Liver (tissue), 8 donors: ENCODE measurements at regions not wholly inside any gene's neighbourhood (a gene's known extent, or its start where the extent isn't known, plus 50 kb on each side); places are given as distances from the start of the nearest gene placed in this dataset.

Experiments
- DNase-seq: peaks from one replicate; pipeline ENCODE4 v3.0.0-alpha.2; 2017; ENCODE audit warnings: low spot score
- H3K27ac ChIP-seq, 2 donors: one replicate each; pipeline ENCODE4 v1.7.0; 2013; ENCODE audit warnings: inconsistent platforms in 2 of 2, low read length in 2 of 2, control low read depth in 1 of 2, low read depth in 1 of 2, mild to moderate bottlenecking in 1 of 2
- H3K27me3 ChIP-seq, 4 donors: one replicate each; pipeline versions ENCODE4 v1.6.1 to v1.7.0; 2013; ENCODE audit warnings: low read length in 3 of 4, inconsistent platforms in 1 of 4, mild to moderate bottlenecking in 1 of 4, moderate library complexity in 1 of 4; ENCODE audit not compliant: control insufficient read depth in 4 of 4, insufficient read depth in 4 of 4
- H3K36me3 ChIP-seq, 4 donors: one replicate each; pipeline versions ENCODE4 v1.6.1 to v1.7.0; 2013; ENCODE audit warnings: low read length in 3 of 4, mild to moderate bottlenecking in 3 of 4, low read depth in 1 of 4, moderate library complexity in 1 of 4; ENCODE audit not compliant: control insufficient read depth in 4 of 4, insufficient read depth in 3 of 4
- H3K4me1 ChIP-seq, 4 donors: one replicate each; pipeline versions ENCODE4 v1.6.1 to v1.7.0; 2013; ENCODE audit warnings: low read length in 3 of 4, mild to moderate bottlenecking in 3 of 4, moderate library complexity in 1 of 4; ENCODE audit not compliant: control insufficient read depth in 4 of 4, insufficient read depth in 4 of 4
- H3K4me3 ChIP-seq, 3 donors: one replicate each; pipeline versions ENCODE4 v1.6.1 to v1.7.0; 2013; ENCODE audit warnings: low read length in 3 of 3, control low read depth in 1 of 3, low read depth in 1 of 3, mild to moderate bottlenecking in 1 of 3
- H3K9ac ChIP-seq, 2 donors: one replicate each; pipeline ENCODE4 v1.7.0; 2013; ENCODE audit warnings: low read length in 2 of 2, mild to moderate bottlenecking in 2 of 2, moderate library complexity in 2 of 2, control low read depth in 1 of 2, low read depth in 1 of 2
- H3K9me3 ChIP-seq, 4 donors: one replicate each; pipeline versions ENCODE4 v1.6.1 to v1.7.0; 2013; ENCODE audit warnings: low read length in 3 of 4; ENCODE audit not compliant: control insufficient read depth in 4 of 4
- ATF3 ChIP-seq: IDR thresholded peaks from 2 replicates; pipeline ENCODE4 v1.6.1; 2016; ENCODE audit warnings: antibody characterized with exemption
- CTCF ChIP-seq: fragments of 150-350 bp; IDR thresholded peaks from 2 replicates; pipeline ENCODE4 v1.5.1; 2017; ENCODE audit warnings: improper control_type of control experiment, low read depth, low read length; ENCODE audit not compliant: missing input control
- EGR1 ChIP-seq, 2 donors: IDR thresholded peaks; 2 replicates each; pipeline ENCODE4 v1.6.1; 2016 to 2018; ENCODE audit warnings: antibody characterized with exemption in 2 of 2, low read depth in 2 of 2
- FOXA1 ChIP-seq: IDR thresholded peaks from 2 replicates; pipeline ENCODE4 v1.6.1; 2016; ENCODE audit warnings: antibody characterized with exemption
- FOXA2 ChIP-seq: IDR thresholded peaks from 2 replicates; pipeline ENCODE4 v1.6.1; 2016; ENCODE audit warnings: antibody characterized with exemption
- GABPA ChIP-seq, 2 donors: IDR thresholded peaks in 1 of 2; conservative IDR thresholded peaks in 1 of 2; 2 replicates each; pipeline ENCODE4 v1.6.1; 2016; ENCODE audit warnings: antibody characterized with exemption in 2 of 2, mild to moderate bottlenecking in 1 of 2, moderate library complexity in 1 of 2
- HNF4A ChIP-seq, 2 donors: conservative IDR thresholded peaks; 2 replicates each; pipeline ENCODE4 v1.6.1; 2016; ENCODE audit warnings: antibody characterized with exemption in 2 of 2, mild to moderate bottlenecking in 2 of 2
- HNF4G ChIP-seq: IDR thresholded peaks from 2 replicates; pipeline ENCODE4 v1.6.1; 2016; ENCODE audit warnings: antibody characterized with exemption
- JUND ChIP-seq, 2 donors: IDR thresholded peaks; 2 replicates each; pipeline ENCODE4 v1.6.1; 2016; ENCODE audit warnings: antibody characterized with exemption in 2 of 2
- MAX ChIP-seq: IDR thresholded peaks from 2 replicates; pipeline ENCODE4 v1.6.1; 2016; ENCODE audit warnings: antibody characterized with exemption
- NR2F2 ChIP-seq: IDR thresholded peaks from 2 replicates; pipeline ENCODE4 v1.6.1; 2016; ENCODE audit warnings: antibody characterized with exemption
- RAD21 ChIP-seq, 2 donors: IDR thresholded peaks; 2 replicates each; pipeline ENCODE4 v1.6.1; 2016; ENCODE audit warnings: antibody characterized with exemption in 2 of 2, mild to moderate bottlenecking in 2 of 2
- REST ChIP-seq: IDR thresholded peaks from 2 replicates; pipeline ENCODE4 v1.6.1; 2016; ENCODE audit warnings: antibody characterized with exemption, mild to moderate bottlenecking
- RXRA ChIP-seq, 2 donors: IDR thresholded peaks; 2 replicates each; pipeline ENCODE4 v1.6.1; 2017 to 2018; ENCODE audit warnings: antibody characterized with exemption in 2 of 2, mild to moderate bottlenecking in 1 of 2
- SP1 ChIP-seq: IDR thresholded peaks from 2 replicates; pipeline ENCODE4 v1.6.1; 2018; ENCODE audit warnings: antibody characterized with exemption, mild to moderate bottlenecking
- TAF1 ChIP-seq: conservative IDR thresholded peaks from 2 replicates; pipeline ENCODE4 v1.6.1; 2016; ENCODE audit warnings: antibody characterized with exemption, mild to moderate bottlenecking
- YY1 ChIP-seq: IDR thresholded peaks from 2 replicates; pipeline ENCODE4 v1.6.1; 2016; ENCODE audit warnings: antibody characterized with exemption, mild to moderate bottlenecking
- ZBTB33 ChIP-seq: IDR thresholded peaks from 2 replicates; pipeline ENCODE4 v1.6.1; 2016; ENCODE audit warnings: antibody characterized with exemption
- WGBS: extraction: QIAGEN DNeasy Blood & Tissue Kit; methylation state at CpG from one replicate; pipeline ENCODE4 v1.1.7; 2013; 5-methylcytosine and 5-hydroxymethylcytosine counted together
- donor health status: healthy.
- donor health status: healthy.
- donor health status: healthy.
- donor health status: healthy.
- donor health status: healthy.

- Histone ChIP-seq H3K36me3 (no peaks in the 10 kb centered on the region), H3K9ac (no peak overlapping the region), H3K4me3 (no peak overlapping the region), H3K27me3 (no peaks in the 10 kb centered on the region), H3K9me3 (no peaks in the 10 kb centered on the region), H3K27ac (no peak overlapping the region), H3K4me1 (no peaks in the 10 kb centered on the region)
- DNase-seq, result no peak
- 88% methylated on average over 4 of the region's 4 CpGs for WGBS
- TF ChIP-seq CTCF (no peak), RXRA (IDR thresholded peaks at IDR 0.05) (no peak), RAD21 (IDR thresholded peaks at IDR 0.05) (no peak), SP1 (no peak), HNF4G (no peak), ZBTB33 (no peak), JUND (IDR thresholded peaks at IDR 0.05) (no peak), MAX (no peak), NR2F2 (no peak), GABPA (IDR thresholded peaks at IDR 0.05 in 1 of 2, conservative IDR thresholded peaks at IDR 0.05 in 1 of 2) (no peak)
Measured at GRCh38 chrX:25130619-25131018, 114.9 kb upstream of the ARX start.

GRCh38 chrX:25125483-25125882, 109.7 kb upstream of the ARX start:
- DNase-seq, result no peak
- Histone ChIP-seq H3K36me3 (no peaks in the 10 kb centered on the region), H3K27me3 (no peaks in the 10 kb centered on the region), H3K9me3 (peaks cover 0 to 3% (median under 1%) of the 10 kb centered on the region in 4 donors), H3K4me1 (no peaks in the 10 kb centered on the region), H3K9ac (no peak overlapping the region), H3K27ac (no peak overlapping the region), H3K4me3 (no peak overlapping the region)
- TF ChIP-seq RXRA (IDR thresholded peaks at IDR 0.05), result peak in 1 of 2 donors; percentile 27
- TF ChIP-seq REST, result no peak
- TF ChIP-seq EGR1 (IDR thresholded peaks at IDR 0.05; ENCODE audit: low read depth in 2 of 2), result no peak
- TF ChIP-seq YY1, result no peak
- TF ChIP-seq NR2F2, result no peak
- peak; percentile 80 for TF ChIP-seq SP1
- no peak for TF ChIP-seq ATF3
- no peak for TF ChIP-seq CTCF
- TF ChIP-seq HNF4A (conservative IDR thresholded peaks at IDR 0.05), result peak; percentile 82 to 84
- no peak for TF ChIP-seq HNF4G
- TF ChIP-seq ZBTB33, result peak; percentile 28
- TF ChIP-seq MAX, result peak; percentile 20
- no peak for TF ChIP-seq FOXA2
- TF ChIP-seq JUND (IDR thresholded peaks at IDR 0.05), result no peak
- TF ChIP-seq FOXA1, result no peak
- TF ChIP-seq GABPA (IDR thresholded peaks at IDR 0.05 in 1 of 2, conservative IDR thresholded peaks at IDR 0.05 in 1 of 2), result no peak
- no peak for TF ChIP-seq TAF1
- TF ChIP-seq RAD21 (IDR thresholded peaks at IDR 0.05), result peak in 1 of 2 donors; percentile 6
- 38% methylated on average over 4 of the region's 4 CpGs for WGBS
